PC-9 (cell line): ENCODE measurements at regions not wholly inside any gene's neighbourhood (a gene's known extent, or its start where the extent isn't known, plus 50 kb on each side); places are given as distances from the start of the nearest gene placed in this dataset.

Experiments used
- CTCF ChIP-seq: fragments of 200-600 bp; sonication (generic); conservative IDR thresholded peaks from 2 replicates; pipeline ENCODE4 v1.6.1; 2017; ENCODE audit warnings: mixed run types, antibody characterized with exemption, mild to moderate bottlenecking, moderate library complexity
- EZH2 ChIP-seq: fragments of 200-600 bp; sonication (generic); IDR thresholded peaks from 2 replicates; pipeline ENCODE4 v1.8.0; 2017; ENCODE audit warnings: antibody characterized with exemption, low read depth

GRCh38 chr9:135340726-135341475 lies 138.7 kb upstream of the PPP1R26 start:
- no peak for TF ChIP-seq CTCF
- no peak for TF ChIP-seq EZH2
